Ovary (tissue), 7 donors: ENCODE measurements at regions not wholly inside any gene's neighbourhood (a gene's known extent, or its start where the extent isn't known, plus 50 kb on each side); places are given as distances from the start of the nearest gene placed in this dataset.
A peak's percentile ranks its signal among the peaks of the same experiment; 100 is the strongest.

ENCODE experiments used
- DNase-seq, 5 donors: peaks; one replicate each; pipeline ENCODE4 v3.0.0-alpha.2; 2019 to 2020
- H3K27ac ChIP-seq, 2 donors: fragments of 200-600 bp; one replicate each; pipeline versions ENCODE4 v1.5.1 to v1.8.0; 2019 to 2022
- H3K27me3 ChIP-seq: fragments of 200-600 bp; one replicate; pipeline ENCODE4 v1.8.0; 2022
- H3K36me3 ChIP-seq: fragments of 200-600 bp; sonication (generic); one replicate; pipeline ENCODE4 v1.5.1; 2019
- H3K4me1 ChIP-seq: one replicate; pipeline ENCODE4 v1.8.1; 2013; ENCODE audit warnings: mild to moderate bottlenecking, moderate library complexity; ENCODE audit not compliant: insufficient read depth
- H3K4me3 ChIP-seq: fragments of 200-600 bp; sonication (generic); one replicate; pipeline ENCODE4 v1.5.1; 2017
- H3K9me3 ChIP-seq, 2 donors: fragments of 200-600 bp in 1 of 2; sonication (generic) in 1 of 2; one replicate each; pipeline versions ENCODE4 v1.5.1 to v1.8.1; 2013 to 2019; ENCODE audit warnings: mild to moderate bottlenecking in 1 of 2, moderate library complexity in 1 of 2
- CTCF ChIP-seq, 3 donors: fragments of 450-650 bp in 2 of 3; fragments of 200-600 bp in 1 of 3; IDR thresholded peaks; one replicate each; pipeline versions ENCODE4 v1.5.1 to v1.8.0; 2016 to 2022; ENCODE audit warnings: antibody characterized with exemption in 3 of 3, mild to moderate bottlenecking in 1 of 3
- EP300 ChIP-seq: sonication (generic); formaldehyde crosslinking; IDR thresholded peaks from one replicate; pipeline ENCODE4 v1.6.1; 2017; ENCODE audit warnings: antibody characterized with exemption
- POLR2A ChIP-seq: fragments of 450-650 bp; IDR thresholded peaks from one replicate; pipeline ENCODE4 v1.6.1; 2017; ENCODE audit warnings: antibody characterized with exemption, mild to moderate bottlenecking, moderate library complexity
- WGBS, 3 donors: extraction: QIAGEN DNeasy Blood & Tissue Kit in 1 of 3; methylation state at CpG; one replicate each; pipeline versions ENCODE4 v1.1.5 to v1.1.7; 2013 to 2017; 5-methylcytosine and 5-hydroxymethylcytosine counted together
- intact Hi-C, 4 donors: fragments of 100-400 bp; cut with DNase I; formaldehyde crosslinking; loops; one replicate each; pipeline versions ENCODE4 v1.11.0 to v1.15.1; 2022 to 2023
- donor health status: DM: no; HTN: no; CAD: no; lungs with moderate emphysema.
- donor health status: DM: no; HTN: no; CAD: no.
- donor health status: Bipolar disorder and iron deficiency.
- donor health status: DM: no; HTN: no; CAD: no.
- donor health status: DM: yes; HTN: yes; CAD: no.

- TF ChIP-seq EP300, result no peak
- TF ChIP-seq CTCF (IDR thresholded peaks at IDR 0.05), result no peak
- TF ChIP-seq POLR2A, result no peak
- H3K4me1 ChIP-seq, result no peaks in the 10 kb centered on the region
- intact Hi-C loops, result loop anchor here in 1 of 4 donors (10.0 kb wide), 1 partner anchor 630 kb away; no protein-coding TSS in a partner anchor
- no peaks in the 10 kb centered on the region for H3K9me3 ChIP-seq
- H3K27me3 ChIP-seq, result no peaks in the 10 kb centered on the region
- no peak overlapping the region for H3K4me3 ChIP-seq
- 43 to 75% (median 58%) methylated on average over 1 of the region's 1 CpG for WGBS, 3 donors
- no peak for DNase-seq
- no peaks in the 10 kb centered on the region for H3K36me3 ChIP-seq
- no peak overlapping the region for H3K27ac ChIP-seq
These were observed 217.8 kb upstream of the BMP4 start for GRCh38 chr14:54174457-54174856.

- peak; percentile 42 to 71 (median 46) for DNase-seq
- Histone ChIP-seq H3K9me3 (no peaks in the 10 kb centered on the region), H3K36me3 (no peaks in the 10 kb centered on the region), H3K4me3 (no peak overlapping the region), H3K27ac (no peak overlapping the region), H3K4me1 (no peaks in the 10 kb centered on the region), H3K27me3 (no peaks in the 10 kb centered on the region)
- WGBS, 3 donors, result 10 to 11% (median 11%) methylated on average over 4 of the region's 4 CpGs
- intact Hi-C loops, result loop anchor here in 3 of 4 donors (5.0 to 10.0 kb wide), 3 partner anchors 631 to 638 kb away; no protein-coding TSS in a partner anchor
- TF ChIP-seq CTCF (IDR thresholded peaks at IDR 0.05), result peak; percentile 66 to 79 (median 76)
- TF ChIP-seq POLR2A, result no peak
- TF ChIP-seq EP300, result no peak
These were observed 218.8 kb upstream of the BMP4 start for GRCh38 chr14:54175298-54175942.

- Histone ChIP-seq H3K4me3 (no peak overlapping the region), H3K4me1 (no peaks in the 10 kb centered on the region), H3K27ac (no peak overlapping the region), H3K9me3 (no peaks in the 10 kb centered on the region), H3K27me3 (no peaks in the 10 kb centered on the region), H3K36me3 (no peaks in the 10 kb centered on the region)
- WGBS, 3 donors, result 53 to 57% (median 56%) methylated on average over 3 of the region's 3 CpGs
- DNase-seq, result no peak
- intact Hi-C loops, result loop anchor here in 3 of 4 donors (5.0 to 10.0 kb wide), 3 partner anchors 632 to 640 kb away; no protein-coding TSS in a partner anchor
- no peak for TF ChIP-seq POLR2A
- TF ChIP-seq EP300, result no peak
- TF ChIP-seq CTCF (IDR thresholded peaks at IDR 0.05), result no peak
These were observed 219.8 kb upstream of the CDKN3 start for GRCh38 chr14:54177019-54177418.

- DNase-seq, result no peak
- H3K4me3 ChIP-seq, result no peak overlapping the region
- no peaks in the 10 kb centered on the region for H3K36me3 ChIP-seq
- intact Hi-C loops, result loop anchor here in 3 of 4 donors (5.0 to 10.0 kb wide), 3 partner anchors 633 to 641 kb away; no protein-coding TSS in a partner anchor
- no peak overlapping the region for H3K27ac ChIP-seq
- no peaks in the 10 kb centered on the region for H3K4me1 ChIP-seq
- no peak for TF ChIP-seq POLR2A
- TF ChIP-seq CTCF (IDR thresholded peaks at IDR 0.05), result no peak
- TF ChIP-seq EP300, result no peak
- H3K27me3 ChIP-seq, result no peaks in the 10 kb centered on the region
- no peaks in the 10 kb centered on the region for H3K9me3 ChIP-seq
- 43 to 48% (median 48%) methylated on average over 9 of the region's 9 CpGs for WGBS, 3 donors
These were observed 218.9 kb upstream of the CDKN3 start for GRCh38 chr14:54177641-54178621.
